Choroid plexus epithelial cell (primary cell): ENCODE measurements at regions not wholly inside any gene's neighbourhood (a gene's known extent, or its start where the extent isn't known, plus 50 kb on each side); places are given as distances from the start of the nearest gene placed in this dataset.

ENCODE experiments used
- DNase-seq: peaks from one replicate; pipeline ENCODE4 v3.0.0-alpha.2; 2010; ENCODE audit warnings: low read depth
- H3K4me3 ChIP-seq: 2 replicates; pipeline ENCODE4 v1.5.1; 2011; ENCODE audit warnings: low read depth, mild to moderate bottlenecking, control low read depth, low read length, moderate library complexity
- TF ChIP-seq, protein P1 (sequence below): conservative IDR thresholded peaks from 2 replicates; pipeline ENCODE4 v1.5.1; 2011; ENCODE audit warnings: low read depth, mild to moderate bottlenecking, control low read depth, inconsistent platforms, low read length, moderate library complexity

DNA sequence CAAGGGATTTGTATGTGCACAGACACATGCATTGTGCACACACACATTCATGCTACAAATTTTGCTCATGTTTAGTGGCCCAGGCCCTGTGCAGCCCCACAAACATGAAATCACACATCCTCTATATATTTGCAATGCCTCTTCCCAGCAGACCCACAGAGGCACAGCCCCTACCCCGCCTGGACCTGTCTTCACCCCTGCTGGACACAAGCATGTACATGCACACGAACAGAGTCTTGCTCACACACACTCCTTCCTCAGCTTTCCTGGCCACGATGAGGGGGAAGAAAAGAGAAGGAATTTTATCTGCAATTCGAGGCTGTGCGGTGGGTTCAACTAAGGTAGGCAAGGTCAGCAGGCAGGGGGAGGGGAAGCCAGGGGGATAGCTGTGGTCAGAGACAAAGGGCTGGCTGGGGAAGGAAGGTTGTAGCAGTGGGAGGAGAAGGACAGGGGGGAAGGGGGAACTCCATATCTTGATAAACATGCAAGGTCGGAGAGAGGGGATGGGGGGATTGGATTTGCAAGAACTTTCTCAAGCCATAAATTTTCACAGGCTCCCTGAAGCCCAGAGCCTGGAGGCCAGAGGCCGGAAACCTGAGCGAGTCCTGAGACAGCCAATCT is 156.4 kb downstream of the EFNB1 start:
- TF ChIP-seq, protein P1, sequence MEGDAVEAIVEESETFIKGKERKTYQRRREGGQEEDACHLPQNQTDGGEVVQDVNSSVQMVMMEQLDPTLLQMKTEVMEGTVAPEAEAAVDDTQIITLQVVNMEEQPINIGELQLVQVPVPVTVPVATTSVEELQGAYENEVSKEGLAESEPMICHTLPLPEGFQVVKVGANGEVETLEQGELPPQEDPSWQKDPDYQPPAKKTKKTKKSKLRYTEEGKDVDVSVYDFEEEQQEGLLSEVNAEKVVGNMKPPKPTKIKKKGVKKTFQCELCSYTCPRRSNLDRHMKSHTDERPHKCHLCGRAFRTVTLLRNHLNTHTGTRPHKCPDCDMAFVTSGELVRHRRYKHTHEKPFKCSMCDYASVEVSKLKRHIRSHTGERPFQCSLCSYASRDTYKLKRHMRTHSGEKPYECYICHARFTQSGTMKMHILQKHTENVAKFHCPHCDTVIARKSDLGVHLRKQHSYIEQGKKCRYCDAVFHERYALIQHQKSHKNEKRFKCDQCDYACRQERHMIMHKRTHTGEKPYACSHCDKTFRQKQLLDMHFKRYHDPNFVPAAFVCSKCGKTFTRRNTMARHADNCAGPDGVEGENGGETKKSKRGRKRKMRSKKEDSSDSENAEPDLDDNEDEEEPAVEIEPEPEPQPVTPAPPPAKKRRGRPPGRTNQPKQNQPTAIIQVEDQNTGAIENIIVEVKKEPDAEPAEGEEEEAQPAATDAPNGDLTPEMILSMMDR, result no peak
- DNase-seq, result no peak
- no peak overlapping the region for H3K4me3 ChIP-seq

DNA sequence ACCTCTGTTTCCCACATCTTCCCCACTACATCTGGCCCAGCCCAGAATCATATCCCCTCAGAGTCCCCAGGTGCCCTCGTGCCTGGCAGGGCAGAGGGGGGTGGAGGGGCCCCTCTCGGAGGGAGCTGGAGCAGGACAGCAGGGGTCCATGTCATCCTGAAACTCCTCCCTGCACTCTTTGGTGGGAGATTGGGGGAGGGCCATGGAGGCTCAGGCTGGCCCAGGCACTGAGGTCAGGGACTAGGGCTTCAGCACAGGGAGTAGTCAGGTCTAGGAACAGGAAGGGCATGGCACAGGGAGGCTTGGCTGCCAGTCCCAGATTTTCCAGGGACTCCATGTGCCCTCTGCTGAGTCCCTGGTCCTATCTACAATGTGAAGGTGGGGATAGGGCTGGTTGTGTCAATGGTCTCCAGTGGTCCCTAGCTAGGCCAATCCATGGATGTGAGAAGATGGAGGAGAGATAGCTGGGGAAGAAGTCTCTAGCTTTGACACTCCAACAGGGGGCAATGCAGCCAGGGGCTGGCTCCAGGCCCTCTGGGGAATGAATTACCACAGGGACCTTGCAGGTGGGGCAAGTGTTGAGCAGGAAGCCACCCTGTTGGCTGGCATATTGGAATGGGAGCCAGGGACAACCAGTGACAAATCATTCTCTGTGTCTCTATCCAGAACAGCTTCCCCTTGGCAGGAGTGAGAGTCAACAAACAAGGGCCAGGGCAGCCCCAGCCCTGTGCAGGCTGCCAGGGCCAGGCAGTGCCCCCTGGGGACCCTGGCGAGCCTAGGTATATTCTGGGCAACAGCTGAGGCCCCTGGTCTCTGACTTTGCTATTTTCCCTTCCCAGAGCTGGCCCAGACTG is 154.4 kb downstream of the EFNB1 start:
- no peak for DNase-seq
- TF ChIP-seq, protein P1, result no peak
- no peak overlapping the region for H3K4me3 ChIP-seq

DNA sequence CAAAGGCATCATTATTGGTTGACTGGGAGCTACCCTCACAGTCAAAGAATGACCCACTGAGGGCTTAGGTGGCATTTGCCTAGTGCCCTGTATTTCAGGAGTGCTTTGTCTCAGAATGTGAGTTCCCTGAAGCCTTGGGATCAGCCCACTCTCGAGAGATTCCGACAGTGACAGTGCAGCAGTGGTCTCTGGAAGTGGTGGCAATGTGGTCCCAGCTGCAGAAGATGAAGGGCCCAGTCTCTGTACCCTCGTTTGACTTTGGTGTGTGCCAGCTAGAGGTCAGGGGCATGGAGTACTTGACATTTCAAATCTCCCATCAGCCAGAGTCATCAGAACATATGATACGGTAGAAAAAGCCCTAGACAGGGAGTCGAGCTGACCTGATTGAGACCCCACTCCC is 153.7 kb downstream of the EFNB1 start:
- no peak overlapping the region for H3K4me3 ChIP-seq
- TF ChIP-seq, protein P1, result no peak
- no peak for DNase-seq

DNA sequence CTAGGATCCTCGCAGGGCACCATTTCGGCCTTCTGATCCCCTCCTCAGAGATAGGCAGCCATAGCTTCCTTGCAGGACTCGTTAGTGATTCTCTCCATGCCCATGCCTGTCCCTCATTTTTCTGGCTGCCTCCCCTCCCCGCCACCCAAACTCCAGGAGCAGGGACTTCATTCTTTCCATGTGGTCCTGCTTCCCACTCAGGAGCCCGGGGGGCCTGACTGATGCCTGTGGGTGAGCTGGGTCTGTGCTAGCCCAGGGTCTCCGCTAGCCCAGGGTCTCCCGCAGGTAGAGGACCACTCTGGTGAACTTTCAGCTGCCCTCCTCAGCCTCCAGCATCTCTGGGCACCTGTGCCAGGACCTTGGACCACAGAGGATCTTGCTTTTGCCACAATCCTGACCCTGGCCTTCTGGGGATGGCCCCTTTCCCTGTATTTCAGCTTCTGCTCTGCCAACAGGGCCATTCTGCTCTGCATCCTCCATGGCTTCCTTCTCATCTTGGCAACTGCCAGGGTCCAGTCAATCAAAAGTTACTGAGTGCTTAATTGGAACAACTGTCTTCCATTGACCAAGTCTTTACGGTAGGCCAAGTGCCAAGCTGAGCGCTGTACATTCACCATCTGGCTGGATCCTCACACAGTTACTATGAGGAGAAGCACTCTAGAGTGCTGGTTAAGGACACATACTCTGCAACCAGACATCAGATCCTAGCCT is 152.2 kb downstream of the EFNB1 start:
- TF ChIP-seq, protein P1, result no peak
- H3K4me3 ChIP-seq, result no peak overlapping the region
- no peak for DNase-seq

DNA sequence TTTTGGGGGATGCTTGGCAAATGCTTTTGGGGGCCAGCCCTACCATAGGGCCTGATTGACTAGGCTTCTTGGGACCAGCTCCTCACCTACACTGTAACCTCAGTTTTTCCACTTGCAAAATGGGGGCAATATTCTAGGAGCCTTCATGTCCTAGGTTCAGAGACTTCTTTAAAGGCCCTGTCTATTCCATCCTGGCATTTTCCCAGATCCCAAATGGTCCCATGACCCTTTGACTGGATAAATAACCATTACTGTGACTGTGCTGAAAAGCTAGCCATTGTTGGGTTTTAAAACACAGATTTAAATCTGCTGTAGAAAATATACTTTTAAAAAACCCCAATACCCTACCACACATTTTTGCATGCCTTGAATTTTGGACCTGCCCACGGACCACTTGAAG is 149.8 kb downstream of the EFNB1 start:
- no peak for DNase-seq
- no peak overlapping the region for H3K4me3 ChIP-seq
- TF ChIP-seq, protein P1, result no peak

DNA sequence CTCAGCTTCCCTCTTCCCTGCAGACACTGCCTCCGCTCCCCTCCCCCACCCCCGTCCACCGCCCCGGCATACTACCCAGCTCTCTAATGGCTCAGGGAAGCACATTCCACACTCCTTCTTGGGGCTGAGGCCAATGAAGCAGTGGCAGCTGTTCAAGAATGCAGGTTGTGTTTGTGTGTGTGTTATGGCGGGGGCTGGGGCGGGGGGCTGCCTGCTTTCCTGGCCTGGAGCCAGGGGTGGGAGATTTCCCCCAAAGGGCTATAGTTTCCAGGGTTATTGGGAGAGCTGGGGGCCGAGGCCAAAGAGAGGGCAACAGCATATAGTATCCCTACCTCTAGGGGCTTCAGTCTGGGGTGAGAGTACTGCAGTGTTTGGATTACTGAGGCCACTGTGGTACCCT is 149.4 kb downstream of the EFNB1 start:
- TF ChIP-seq, protein P1, result no peak
- H3K4me3 ChIP-seq, result no peak overlapping the region
- peak; percentile 78 for DNase-seq
